ENCODE measurements at regions not wholly inside any gene's neighbourhood (a gene's known extent, or its start where the extent isn't known, plus 50 kb on each side); places are given as distances from the start of the nearest gene placed in this dataset.

GRCh38 chr13:72153272-72153671 is 286.3 kb upstream of the DACH1 start:
- POLR2A ChIA-PET, result no interaction called here

More at GRCh38 chr13:72153272-72153671, 286.3 kb upstream of the DACH1 start:
- no peak overlapping the region for H3K27ac ChIP-seq (ENCODE audit: extremely low read length, insufficient read depth, low read length)
- no peak overlapping the region for H3K4me2 ChIP-seq (ENCODE audit: low read depth, low read length)
- DNase-seq (ENCODE audit: low spot score), result no peak
- WGBS (ENCODE audit: low lambda C conversion rate), result 2% methylated on average over 1 of the region's 1 CpG
- ATAC-seq, result no peak
- intact Hi-C loops (cut with micrococcal nuclease; ENCODE audit: unreplicated experiment), result no loop called here
- H2AFZ ChIP-seq (ENCODE audit: low read length), result no peak overlapping the region
- H3K9ac ChIP-seq (ENCODE audit: insufficient read depth, low read depth, low read length), result no peak overlapping the region
- no peaks in the 10 kb centered on the region for H4K20me1 ChIP-seq (ENCODE audit: insufficient read depth, low read length)
- BruUV-seq (replicated peaks), result no TSS peak
- H3K9me3 ChIP-seq (ENCODE audit: low read length), result no peaks in the 10 kb centered on the region
- in situ Hi-C loops (cut with HindIII; ENCODE audit: extremely low pct_ligation_motif_present, low pct_unique_long_range_greater_than_20kb), result no loop called here
- no peaks in the 10 kb centered on the region for H3K79me2 ChIP-seq (ENCODE audit: insufficient read depth, low read length)
- no peak overlapping the region for H3K4me3 ChIP-seq (replicated peaks in 1 of 3; ENCODE audit: insufficient read depth in 1 of 3, low read depth in 2 of 3, low read length in 3 of 3)
- TF ChIP-seq ZNF569 (CRISPR knock-in tag; IDR thresholded peaks at IDR 0.05; ENCODE audit: borderline replicate concordance) (no peak), YEATS4 (CRISPR knock-in tag; IDR thresholded peaks at IDR 0.05; ENCODE audit: borderline replicate concordance) (no peak), HOXD1 (CRISPR knock-in tag; IDR thresholded peaks at IDR 0.05) (no peak), ZNF552 (CRISPR knock-in tag; IDR thresholded peaks at IDR 0.05; ENCODE audit: borderline replicate concordance) (no peak), ZNF703 (CRISPR knock-in tag; IDR thresholded peaks at IDR 0.05; ENCODE audit: borderline replicate concordance) (no peak), ZNF430 (CRISPR knock-in tag; IDR thresholded peaks at IDR 0.05) (no peak), ZSCAN20 (CRISPR knock-in tag; IDR thresholded peaks at IDR 0.05; ENCODE audit: borderline replicate concordance) (no peak), IKZF1 (IDR thresholded peaks at IDR 0.05) (no peak), HNRNPLL (IDR thresholded peaks at IDR 0.05; ENCODE audit: low read depth, low read length, poor library complexity, severe bottlenecking) (no peak), TAF1 (CRISPR knock-in tag; IDR thresholded peaks at IDR 0.05) (no peak), AHDC1 (CRISPR knock-in tag; IDR thresholded peaks at IDR 0.05; ENCODE audit: borderline replicate concordance) (no peak), MAFK (conservative IDR thresholded peaks at IDR 0.05 in 1 of 2, IDR thresholded peaks at IDR 0.05 in 1 of 2; ENCODE audit: low read length in 2 of 2) (no peak), ZBED4 (CRISPR knock-in tag; IDR thresholded peaks at IDR 0.05; ENCODE audit: borderline replicate concordance) (no peak), ZFX (CRISPR knock-in tag; IDR thresholded peaks at IDR 0.05; ENCODE audit: low read depth) (no peak), PHF20 (CRISPR knock-in tag; IDR thresholded peaks at IDR 0.05) (no peak), ZNF589 (CRISPR knock-in tag; conservative IDR thresholded peaks at IDR 0.05) (no peak), ZNF619 (CRISPR knock-in tag; IDR thresholded peaks at IDR 0.05) (no peak), FOXK2 (IDR thresholded peaks at IDR 0.05) (no peak), ZNF605 (CRISPR knock-in tag; IDR thresholded peaks at IDR 0.05) (no peak)
- no peaks in the 10 kb centered on the region for H3K36me3 ChIP-seq (replicated peaks in 1 of 2; ENCODE audit: control insufficient read depth in 1 of 2, insufficient read depth in 2 of 2, low read length in 2 of 2)
- no peak for FAIRE-seq
- CTCF ChIA-PET (ENCODE audit: low intra/inter-chr PET ratio, low total read pairs), result no interaction called here
- no peaks in the 10 kb centered on the region for H3K4me1 ChIP-seq (ENCODE audit: insufficient read depth, low read length)
- H3K27me3 ChIP-seq (ENCODE audit: control insufficient read depth in 1 of 2, insufficient read depth in 2 of 2, low read length in 2 of 2), result no peaks in the 10 kb centered on the region
